SK-N-SH treated with all-trans-retinoic acid at 6 μM for 48 hours (cell line): ENCODE measurements at regions not wholly inside any gene's neighbourhood (a gene's known extent, or its start where the extent isn't known, plus 50 kb on each side); places are given as distances from the start of the nearest gene placed in this dataset.

ENCODE experiments used
- ATAC-seq: fragments of 200-7000 bp; cut with Tn5 transposase; 3 replicates; pipeline ENCODE4 v1.9.1; 2020; ENCODE audit warnings: mild to moderate bottlenecking, moderate library complexity
- BACH2 ChIP-seq: fragments of 250-450 bp; sonication (Bioruptor Pico); IDR thresholded peaks from 2 replicates; pipeline ENCODE4 v1.9.0; 2021; ENCODE audit warnings: mild to moderate bottlenecking, borderline replicate concordance
- CSDC2 ChIP-seq: fragments of 250-450 bp; sonication (Bioruptor Pico); IDR thresholded peaks from 2 replicates; pipeline ENCODE4 v1.5.0; 2020; ENCODE audit warnings: mild to moderate bottlenecking, moderate library complexity
- ESRRG ChIP-seq: fragments of 250-450 bp; sonication (Bioruptor Pico); IDR thresholded peaks from 2 replicates; pipeline ENCODE4 v1.6.1; 2021; ENCODE audit warnings: mild to moderate bottlenecking
- ISL1 ChIP-seq: fragments of 250-450 bp; sonication (Bioruptor Pico); IDR thresholded peaks from 2 replicates; pipeline ENCODE4 v2.1.2; 2022; ENCODE audit warnings: mild to moderate bottlenecking, moderate library complexity
- OSR1 ChIP-seq: fragments of 250-450 bp; sonication (Bioruptor Pico); IDR thresholded peaks from 2 replicates; pipeline ENCODE4 v1.8.0; 2022; ENCODE audit warnings: moderate library complexity, mild to moderate bottlenecking, inconsistent platforms
- PPARA ChIP-seq: fragments of 250-450 bp; sonication (Bioruptor Pico); IDR thresholded peaks from 2 replicates; pipeline ENCODE4 v1.5.0; 2020; ENCODE audit warnings: mild to moderate bottlenecking, borderline replicate concordance
- RARB ChIP-seq: fragments of 250-450 bp; sonication (Bioruptor Pico); IDR thresholded peaks from 2 replicates; pipeline ENCODE4 v1.8.0; 2021; ENCODE audit warnings: mild to moderate bottlenecking, moderate library complexity
- SNAI2 ChIP-seq: fragments of 250-450 bp; sonication (Bioruptor Pico); IDR thresholded peaks from 2 replicates; pipeline ENCODE4 v1.5.0; 2020; ENCODE audit warnings: mild to moderate bottlenecking, moderate library complexity
- TCF4 ChIP-seq: fragments of 250-450 bp; sonication (Bioruptor Pico); IDR thresholded peaks from 2 replicates; pipeline ENCODE4 v1.8.0; 2021; ENCODE audit warnings: mild to moderate bottlenecking, moderate library complexity, borderline replicate concordance
- ZFP3 ChIP-seq: fragments of 250-450 bp; sonication (Bioruptor Pico); IDR thresholded peaks from 2 replicates; pipeline ENCODE4 v1.5.0; 2020; ENCODE audit warnings: mild to moderate bottlenecking, moderate library complexity
- ZFP30 ChIP-seq: fragments of 450-650 bp; formaldehyde crosslinking; IDR thresholded peaks from 2 replicates; pipeline ENCODE4 v1.5.0; 2022; ENCODE audit warnings: mild to moderate bottlenecking, moderate library complexity
- ZNF70 ChIP-seq: fragments of 450-650 bp; formaldehyde crosslinking; IDR thresholded peaks from 2 replicates; pipeline ENCODE4 v1.5.0; 2020; ENCODE audit warnings: mild to moderate bottlenecking, moderate library complexity
- ZNF8 ChIP-seq: fragments of 450-650 bp; formaldehyde crosslinking; IDR thresholded peaks from 2 replicates; pipeline ENCODE4 v1.5.0; 2020; ENCODE audit warnings: mild to moderate bottlenecking, moderate library complexity
- TF ChIP-seq, protein P1 (sequence below): fragments of 250-450 bp; sonication (Bioruptor Pico); IDR thresholded peaks from 2 replicates; pipeline ENCODE4 v1.5.0; 2020; ENCODE audit warnings: mild to moderate bottlenecking, moderate library complexity
- TF ChIP-seq, protein P2 (sequence below): fragments of 250-450 bp; sonication (Bioruptor Pico); IDR thresholded peaks from 2 replicates; pipeline ENCODE4 v1.5.1; 2021; ENCODE audit warnings: mild to moderate bottlenecking, moderate library complexity
- TF ChIP-seq, protein P3 (sequence below): fragments of 250-450 bp; sonication (Bioruptor Pico); IDR thresholded peaks from 2 replicates; pipeline ENCODE4 v1.5.1; 2020; ENCODE audit warnings: low read depth, mild to moderate bottlenecking, moderate library complexity
- TF ChIP-seq, protein P4 (sequence below): fragments of 250-450 bp; sonication (Bioruptor Pico); IDR thresholded peaks from 2 replicates; pipeline ENCODE4 v1.8.0; 2021; ENCODE audit warnings: low read depth, mild to moderate bottlenecking, moderate library complexity, borderline replicate concordance
- TF ChIP-seq, protein P5 (sequence below): fragments of 250-450 bp; sonication (Bioruptor Pico); IDR thresholded peaks from 2 replicates; pipeline ENCODE4 v1.8.0; 2020; ENCODE audit warnings: mild to moderate bottlenecking, moderate library complexity, borderline replicate concordance

DNA sequence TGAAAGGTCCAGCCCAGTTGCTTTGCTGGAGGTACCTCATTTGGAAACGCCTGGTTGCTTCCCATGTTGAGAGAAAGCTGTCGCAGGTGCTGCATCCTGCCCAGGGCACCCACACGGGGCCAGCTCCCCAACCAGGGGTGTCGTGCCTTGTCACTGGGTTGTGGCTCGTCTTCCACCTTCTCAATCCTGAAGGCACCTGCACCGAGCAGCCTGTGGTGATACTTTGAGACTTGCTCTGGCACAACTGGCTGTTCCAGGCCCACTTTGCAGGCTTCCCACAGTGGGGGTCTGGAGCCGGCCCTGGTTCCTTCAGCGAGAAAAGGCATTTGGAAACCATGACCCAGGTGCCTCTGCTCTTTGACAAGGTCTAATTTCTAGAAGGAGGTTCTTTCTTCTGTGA lies 197.3 kb upstream of the PPP2R2D start:
- TF ChIP-seq ZNF70 (CRISPR knock-in tag) = no peak
- TF ChIP-seq, protein P1, sequence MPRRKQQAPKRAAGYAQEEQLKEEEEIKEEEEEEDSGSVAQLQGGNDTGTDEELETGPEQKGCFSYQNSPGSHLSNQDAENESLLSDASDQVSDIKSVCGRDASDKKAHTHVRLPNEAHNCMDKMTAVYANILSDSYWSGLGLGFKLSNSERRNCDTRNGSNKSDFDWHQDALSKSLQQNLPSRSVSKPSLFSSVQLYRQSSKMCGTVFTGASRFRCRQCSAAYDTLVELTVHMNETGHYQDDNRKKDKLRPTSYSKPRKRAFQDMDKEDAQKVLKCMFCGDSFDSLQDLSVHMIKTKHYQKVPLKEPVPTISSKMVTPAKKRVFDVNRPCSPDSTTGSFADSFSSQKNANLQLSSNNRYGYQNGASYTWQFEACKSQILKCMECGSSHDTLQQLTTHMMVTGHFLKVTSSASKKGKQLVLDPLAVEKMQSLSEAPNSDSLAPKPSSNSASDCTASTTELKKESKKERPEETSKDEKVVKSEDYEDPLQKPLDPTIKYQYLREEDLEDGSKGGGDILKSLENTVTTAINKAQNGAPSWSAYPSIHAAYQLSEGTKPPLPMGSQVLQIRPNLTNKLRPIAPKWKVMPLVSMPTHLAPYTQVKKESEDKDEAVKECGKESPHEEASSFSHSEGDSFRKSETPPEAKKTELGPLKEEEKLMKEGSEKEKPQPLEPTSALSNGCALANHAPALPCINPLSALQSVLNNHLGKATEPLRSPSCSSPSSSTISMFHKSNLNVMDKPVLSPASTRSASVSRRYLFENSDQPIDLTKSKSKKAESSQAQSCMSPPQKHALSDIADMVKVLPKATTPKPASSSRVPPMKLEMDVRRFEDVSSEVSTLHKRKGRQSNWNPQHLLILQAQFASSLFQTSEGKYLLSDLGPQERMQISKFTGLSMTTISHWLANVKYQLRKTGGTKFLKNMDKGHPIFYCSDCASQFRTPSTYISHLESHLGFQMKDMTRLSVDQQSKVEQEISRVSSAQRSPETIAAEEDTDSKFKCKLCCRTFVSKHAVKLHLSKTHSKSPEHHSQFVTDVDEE (CRISPR knock-in tag) = no peak
- no peak for TF ChIP-seq TCF4 (CRISPR knock-in tag)
- no peak for TF ChIP-seq OSR1 (CRISPR knock-in tag)
- TF ChIP-seq, protein P2, sequence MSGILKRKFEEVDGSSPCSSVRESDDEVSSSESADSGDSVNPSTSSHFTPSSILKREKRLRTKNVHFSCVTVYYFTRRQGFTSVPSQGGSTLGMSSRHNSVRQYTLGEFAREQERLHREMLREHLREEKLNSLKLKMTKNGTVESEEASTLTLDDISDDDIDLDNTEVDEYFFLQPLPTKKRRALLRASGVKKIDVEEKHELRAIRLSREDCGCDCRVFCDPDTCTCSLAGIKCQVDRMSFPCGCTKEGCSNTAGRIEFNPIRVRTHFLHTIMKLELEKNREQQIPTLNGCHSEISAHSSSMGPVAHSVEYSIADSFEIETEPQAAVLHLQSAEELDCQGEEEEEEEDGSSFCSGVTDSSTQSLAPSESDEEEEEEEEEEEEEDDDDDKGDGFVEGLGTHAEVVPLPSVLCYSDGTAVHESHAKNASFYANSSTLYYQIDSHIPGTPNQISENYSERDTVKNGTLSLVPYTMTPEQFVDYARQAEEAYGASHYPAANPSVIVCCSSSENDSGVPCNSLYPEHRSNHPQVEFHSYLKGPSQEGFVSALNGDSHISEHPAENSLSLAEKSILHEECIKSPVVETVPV = no peak
- TF ChIP-seq SNAI2 (CRISPR knock-in tag) = no peak
- no peak for TF ChIP-seq RARB (CRISPR knock-in tag)
- TF ChIP-seq ZNF8 (CRISPR knock-in tag) = no peak
- no peak for TF ChIP-seq CSDC2 (CRISPR knock-in tag)
- TF ChIP-seq, protein P3, sequence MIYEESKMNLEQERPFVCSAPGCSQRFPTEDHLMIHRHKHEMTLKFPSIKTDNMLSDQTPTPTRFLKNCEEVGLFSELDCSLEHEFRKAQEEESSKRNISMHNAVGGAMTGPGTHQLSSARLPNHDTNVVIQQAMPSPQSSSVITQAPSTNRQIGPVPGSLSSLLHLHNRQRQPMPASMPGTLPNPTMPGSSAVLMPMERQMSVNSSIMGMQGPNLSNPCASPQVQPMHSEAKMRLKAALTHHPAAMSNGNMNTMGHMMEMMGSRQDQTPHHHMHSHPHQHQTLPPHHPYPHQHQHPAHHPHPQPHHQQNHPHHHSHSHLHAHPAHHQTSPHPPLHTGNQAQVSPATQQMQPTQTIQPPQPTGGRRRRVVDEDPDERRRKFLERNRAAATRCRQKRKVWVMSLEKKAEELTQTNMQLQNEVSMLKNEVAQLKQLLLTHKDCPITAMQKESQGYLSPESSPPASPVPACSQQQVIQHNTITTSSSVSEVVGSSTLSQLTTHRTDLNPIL (CRISPR knock-in tag) = no peak
- no peak for TF ChIP-seq ZFP3
- no peak for ATAC-seq

DNA sequence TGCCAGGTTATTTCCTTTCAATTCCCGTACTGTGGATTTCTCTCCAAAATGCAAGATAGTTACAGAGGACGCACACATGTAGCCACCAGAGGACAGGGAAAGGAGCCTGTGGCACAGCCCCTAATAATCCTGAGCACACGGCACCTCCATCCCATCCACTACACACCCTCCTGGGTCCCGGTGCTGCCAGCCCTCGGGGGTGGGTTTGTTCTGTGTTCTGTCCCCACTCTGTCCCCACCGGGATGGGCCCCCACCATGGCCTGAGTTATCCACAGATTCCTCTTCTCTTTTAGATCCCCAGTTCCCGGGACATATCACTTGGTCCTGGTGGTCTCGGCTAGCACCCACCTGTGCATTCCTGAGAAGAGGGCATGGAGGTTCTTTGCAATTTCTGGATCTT lies 196.9 kb upstream of the PPP2R2D start:
- no peak for ATAC-seq
- TF ChIP-seq, protein P4, sequence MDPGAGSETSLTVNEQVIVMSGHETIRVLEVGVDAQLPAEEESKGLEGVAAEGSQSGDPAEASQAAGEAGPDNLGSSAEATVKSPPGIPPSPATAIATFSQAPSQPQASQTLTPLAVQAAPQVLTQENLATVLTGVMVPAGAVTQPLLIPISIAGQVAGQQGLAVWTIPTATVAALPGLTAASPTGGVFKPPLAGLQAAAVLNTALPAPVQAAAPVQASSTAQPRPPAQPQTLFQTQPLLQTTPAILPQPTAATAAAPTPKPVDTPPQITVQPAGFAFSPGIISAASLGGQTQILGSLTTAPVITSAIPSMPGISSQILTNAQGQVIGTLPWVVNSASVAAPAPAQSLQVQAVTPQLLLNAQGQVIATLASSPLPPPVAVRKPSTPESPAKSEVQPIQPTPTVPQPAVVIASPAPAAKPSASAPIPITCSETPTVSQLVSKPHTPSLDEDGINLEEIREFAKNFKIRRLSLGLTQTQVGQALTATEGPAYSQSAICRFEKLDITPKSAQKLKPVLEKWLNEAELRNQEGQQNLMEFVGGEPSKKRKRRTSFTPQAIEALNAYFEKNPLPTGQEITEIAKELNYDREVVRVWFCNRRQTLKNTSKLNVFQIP (CRISPR knock-in tag) = no peak
- TF ChIP-seq BACH2 (no peak), OSR1 (CRISPR knock-in tag) (no peak), PPARA (CRISPR knock-in tag) (no peak), ZFP30 (CRISPR knock-in tag) (no peak), ISL1 (no peak)
- TF ChIP-seq, protein P2 = no peak

DNA sequence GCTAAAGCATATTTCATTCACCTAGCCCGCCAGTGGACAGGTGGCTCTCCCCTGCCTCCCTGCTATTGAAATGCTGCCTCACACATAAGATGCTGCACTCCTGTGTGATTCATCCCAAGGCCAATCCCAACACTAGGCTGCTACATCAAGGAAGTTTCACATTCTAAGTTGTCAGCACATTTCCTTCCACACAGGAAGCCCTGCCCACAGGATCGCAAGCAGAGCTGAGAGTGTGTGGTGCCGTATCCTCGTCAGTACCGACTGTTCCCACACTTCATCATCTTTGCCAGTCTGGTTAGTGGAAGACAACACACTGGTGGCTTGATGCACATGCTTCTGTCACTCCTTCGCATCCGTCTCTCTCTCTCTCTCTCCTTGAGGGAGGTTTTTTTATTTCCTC lies 194.3 kb upstream of the PPP2R2D start:
- no peak for ATAC-seq
- TF ChIP-seq, protein P3 (CRISPR knock-in tag) = no peak
- no peak for TF ChIP-seq SNAI2 (CRISPR knock-in tag)
- TF ChIP-seq, all 23 proteins: peak for 0

DNA sequence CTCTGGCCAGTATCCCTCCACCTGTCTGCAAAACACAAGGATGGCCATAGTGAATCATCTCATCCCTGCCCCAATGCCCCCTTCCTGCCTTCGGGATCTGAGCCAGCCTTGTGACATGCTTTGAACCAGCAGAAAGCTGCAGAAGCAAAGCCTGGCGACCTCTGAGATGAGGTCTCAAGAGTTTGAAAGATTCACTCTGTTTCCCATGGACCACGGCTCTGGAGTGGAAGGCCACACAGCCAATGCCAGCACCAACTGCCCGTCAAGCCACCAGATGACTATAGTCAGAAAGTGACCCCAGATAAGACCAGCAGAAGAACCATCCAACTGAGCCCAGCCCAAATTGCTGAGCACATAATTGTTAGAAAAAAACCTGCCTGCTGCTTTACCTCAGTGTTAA lies 193.9 kb upstream of the PPP2R2D start:
- no peak for ATAC-seq
- TF ChIP-seq PPARA (CRISPR knock-in tag) = no peak
- TF ChIP-seq, protein P2 = no peak
- TF ChIP-seq CSDC2 (CRISPR knock-in tag) = no peak
- no peak for TF ChIP-seq ZNF70 (CRISPR knock-in tag)
- TF ChIP-seq BACH2 = no peak
- TF ChIP-seq ZFP3 = no peak
- TF ChIP-seq, protein P1 (CRISPR knock-in tag) = no peak
- no peak for TF ChIP-seq ISL1
- TF ChIP-seq ESRRG (CRISPR knock-in tag) = no peak
- TF ChIP-seq, protein P5, sequence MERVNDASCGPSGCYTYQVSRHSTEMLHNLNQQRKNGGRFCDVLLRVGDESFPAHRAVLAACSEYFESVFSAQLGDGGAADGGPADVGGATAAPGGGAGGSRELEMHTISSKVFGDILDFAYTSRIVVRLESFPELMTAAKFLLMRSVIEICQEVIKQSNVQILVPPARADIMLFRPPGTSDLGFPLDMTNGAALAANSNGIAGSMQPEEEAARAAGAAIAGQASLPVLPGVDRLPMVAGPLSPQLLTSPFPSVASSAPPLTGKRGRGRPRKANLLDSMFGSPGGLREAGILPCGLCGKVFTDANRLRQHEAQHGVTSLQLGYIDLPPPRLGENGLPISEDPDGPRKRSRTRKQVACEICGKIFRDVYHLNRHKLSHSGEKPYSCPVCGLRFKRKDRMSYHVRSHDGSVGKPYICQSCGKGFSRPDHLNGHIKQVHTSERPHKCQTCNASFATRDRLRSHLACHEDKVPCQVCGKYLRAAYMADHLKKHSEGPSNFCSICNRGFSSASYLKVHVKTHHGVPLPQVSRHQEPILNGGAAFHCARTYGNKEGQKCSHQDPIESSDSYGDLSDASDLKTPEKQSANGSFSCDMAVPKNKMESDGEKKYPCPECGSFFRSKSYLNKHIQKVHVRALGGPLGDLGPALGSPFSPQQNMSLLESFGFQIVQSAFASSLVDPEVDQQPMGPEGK (CRISPR knock-in tag) = no peak
